HepG2 (cell line): ENCODE measurements at regions not wholly inside any gene's neighbourhood (a gene's known extent, or its start where the extent isn't known, plus 50 kb on each side); places are given as distances from the start of the nearest gene placed in this dataset.

Source experiments
- ATAC-seq: fragments of 200-7000 bp; cut with Tn5 transposase; 3 replicates; pipeline ENCODE4 v1.9.1; 2020; ENCODE audit warnings: mild to moderate bottlenecking, moderate library complexity
- BruUV-seq: library from RNA; stranded (reverse); fragments of 400-500 nt; replicated peaks from 2 replicates; lab custom pipeline; 2021; lab: Mats Ljungman, UMichigan
- CTCF ChIA-PET: fragments of 300-600 bp; formaldehyde crosslinking; extraction: SDS; loops from one replicate; lab custom pipeline; 2021; ENCODE audit warnings: low total read pairs, inconsistent platforms, low intra/inter-chr PET ratio; lab: Yijun Ruan, JAX
- POLR2A ChIA-PET: fragments of 350-600 bp; sonication (Branson Sonifier 250); formaldehyde crosslinking; loops from one replicate; lab custom pipeline; 2020; ENCODE audit warnings: antibody characterized with exemption, inconsistent platforms; lab: Yijun Ruan, JAX
- DNase-seq: peaks from one replicate; pipeline ENCODE4 v3.0.0-alpha.2; 2015; ENCODE audit warnings: low spot score
- FAIRE-seq: peaks from 3 replicates; lab custom pipeline; 2011; peaks lifted over from hg19 to GRCh38; lab: Jason Lieb, UNC
- H2AFZ ChIP-seq: one replicate; pipeline ENCODE4 v1.6.1; 2011; ENCODE audit warnings: low read length, inconsistent platforms
- H3K27ac ChIP-seq: fragments of 300-600 bp; 3 replicates; pipeline ENCODE4 v1.8.0; 2011; ENCODE audit warnings: mixed run types, mild to moderate bottlenecking, mixed read lengths, low read length, inconsistent platforms; ENCODE audit not compliant: insufficient read depth; ENCODE audit errors: extremely low read length
- H3K27me3 ChIP-seq, 2 experiments: fragments of 200-600 bp in 1 of 2; 2 replicates in 1 of 2; 3 replicates in 1 of 2; pipeline versions ENCODE4 v1.6.0 to v1.8.0; 2011; ENCODE audit warnings: low read length in 2 of 2, mild to moderate bottlenecking in 2 of 2, moderate library complexity in 2 of 2, inconsistent platforms in 1 of 2; ENCODE audit not compliant: insufficient read depth in 2 of 2, control insufficient read depth in 1 of 2
- H3K36me3 ChIP-seq, 2 experiments: fragments of 200-600 bp in 1 of 2; replicated peaks in 1 of 2; 2 replicates in 1 of 2; 3 replicates in 1 of 2; pipeline versions ENCODE4 v1.5.1 to v1.8.0; 2011; ENCODE audit warnings: low read length in 2 of 2, inconsistent platforms in 1 of 2; ENCODE audit not compliant: insufficient read depth in 2 of 2, control insufficient read depth in 1 of 2
- H3K4me1 ChIP-seq: 2 replicates; pipeline ENCODE4 v1.5.1; 2012; ENCODE audit warnings: low read length, inconsistent platforms; ENCODE audit not compliant: insufficient read depth
- H3K4me2 ChIP-seq: 2 replicates; pipeline ENCODE4 v1.6.0; 2011; ENCODE audit warnings: low read depth, low read length, inconsistent platforms
- H3K4me3 ChIP-seq, 3 experiments: fragments of 200-600 bp in 1 of 3; sonication (generic), shearing (Covaris generic) in 1 of 3; replicated peaks in 1 of 3; 2 replicates each; pipeline ENCODE4 v1.5.1; 2011 to 2016; ENCODE audit warnings: low read length in 3 of 3, inconsistent platforms in 2 of 3, low read depth in 2 of 3, mild to moderate bottlenecking in 2 of 3, control low read depth in 1 of 3, mixed read lengths in 1 of 3; ENCODE audit not compliant: insufficient read depth in 1 of 3
- H3K79me2 ChIP-seq: one replicate; pipeline ENCODE4 v1.6.1; 2011; ENCODE audit warnings: low read length, inconsistent platforms; ENCODE audit not compliant: insufficient read depth
- H3K9ac ChIP-seq: 2 replicates; pipeline ENCODE4 v1.6.0; 2011; ENCODE audit warnings: mild to moderate bottlenecking, low read depth, low read length, inconsistent platforms; ENCODE audit not compliant: insufficient read depth
- H3K9me3 ChIP-seq: 2 replicates; pipeline ENCODE4 v1.5.1; 2012; ENCODE audit warnings: mild to moderate bottlenecking, low read length
- H4K20me1 ChIP-seq: 2 replicates; pipeline ENCODE4 v1.6.0; 2011; ENCODE audit warnings: inconsistent platforms, mild to moderate bottlenecking, low read length, moderate library complexity; ENCODE audit not compliant: insufficient read depth
- GABPA ChIP-seq, 2 experiments: IDR thresholded peaks; 2 replicates each; pipeline ENCODE4 v1.6.1; 2011 to 2016; ENCODE audit warnings: low read depth in 2 of 2, low read length in 1 of 2, missing biosample characterization in 1 of 2, missing genetic modification characterization in 1 of 2
- ISX ChIP-seq: sonication (generic); formaldehyde crosslinking; conservative IDR thresholded peaks from 2 replicates; pipeline ENCODE4 v1.5.0; 2020; ENCODE audit warnings: missing genetic modification reagents
- NBN ChIP-seq: fragments of 450-650 bp; conservative IDR thresholded peaks from 2 replicates; pipeline ENCODE4 v1.6.1; 2017
- REPIN1 ChIP-seq: sonication (generic); formaldehyde crosslinking; IDR thresholded peaks from 2 replicates; pipeline ENCODE4 v1.8.0; 2022; ENCODE audit warnings: missing genetic modification reagents, low read depth, mild to moderate bottlenecking, borderline replicate concordance
- SATB2 ChIP-seq: sonication (generic); formaldehyde crosslinking; IDR thresholded peaks from 2 replicates; pipeline ENCODE4 v1.5.0; 2020; ENCODE audit warnings: missing genetic modification reagents
- SPEN ChIP-seq: sonication (generic); formaldehyde crosslinking; IDR thresholded peaks from 2 replicates; pipeline ENCODE4 v1.5.1; 2020; ENCODE audit warnings: low read depth, mild to moderate bottlenecking, missing genetic modification reagents
- ZC3H4 ChIP-seq: sonication (generic); formaldehyde crosslinking; IDR thresholded peaks from 2 replicates; pipeline ENCODE4 v1.4.0; 2020; ENCODE audit warnings: missing genetic modification reagents, borderline replicate concordance
- ZNF205 ChIP-seq: IDR thresholded peaks from 2 replicates; pipeline ENCODE4 v1.6.1; 2018; ENCODE audit warnings: missing biosample characterization, missing genetic modification reagents
- ZSCAN29 ChIP-seq: sonication (generic); formaldehyde crosslinking; conservative IDR thresholded peaks from 2 replicates; pipeline ENCODE4 v1.4.0; 2020; ENCODE audit warnings: mild to moderate bottlenecking, missing genetic modification reagents
- WGBS: methylation state at CpG from one replicate; pipeline ENCODE4 v1.1.6; 2017; ENCODE audit warnings: low lambda C conversion rate; 5-methylcytosine and 5-hydroxymethylcytosine counted together
- in situ Hi-C: cut with HindIII; loops from 2 replicates; pipeline ENCODE4 v1.10.0; 2017; ENCODE audit warnings: low pct_unique_long_range_greater_than_20kb; ENCODE audit not compliant: extremely low pct_ligation_motif_present
- intact Hi-C: fragments of 100-400 bp; cut with micrococcal nuclease; formaldehyde crosslinking; loops from one replicate; pipeline ENCODE4 v1.10.0; 2022; ENCODE audit not compliant: unreplicated experiment
- TF ChIP-seq, protein P1 (sequence below): sonication (generic); formaldehyde crosslinking; IDR thresholded peaks from 2 replicates; pipeline ENCODE4 v1.4.0; 2020; ENCODE audit warnings: missing genetic modification reagents
- TF ChIP-seq, protein P2 (sequence below): sonication (generic); formaldehyde crosslinking; IDR thresholded peaks from 2 replicates; pipeline ENCODE4 v1.8.1; 2023; ENCODE audit warnings: mild to moderate bottlenecking, inconsistent platforms, moderate library complexity, missing genetic modification reagents, borderline replicate concordance
- TF ChIP-seq, protein P3 (sequence below): sonication (generic); formaldehyde crosslinking; IDR thresholded peaks from 2 replicates; pipeline ENCODE4 v1.4.0; 2020; ENCODE audit warnings: mild to moderate bottlenecking, missing genetic modification reagents, borderline replicate concordance
- TF ChIP-seq, protein P4 (sequence below): conservative IDR thresholded peaks from 2 replicates; pipeline ENCODE4 v1.6.1; 2018; ENCODE audit warnings: missing genetic modification reagents
- TF ChIP-seq, protein P5 (sequence below): sonication (generic); formaldehyde crosslinking; IDR thresholded peaks from 2 replicates; pipeline ENCODE4 v1.5.0; 2020; ENCODE audit warnings: missing genetic modification reagents

DNA sequence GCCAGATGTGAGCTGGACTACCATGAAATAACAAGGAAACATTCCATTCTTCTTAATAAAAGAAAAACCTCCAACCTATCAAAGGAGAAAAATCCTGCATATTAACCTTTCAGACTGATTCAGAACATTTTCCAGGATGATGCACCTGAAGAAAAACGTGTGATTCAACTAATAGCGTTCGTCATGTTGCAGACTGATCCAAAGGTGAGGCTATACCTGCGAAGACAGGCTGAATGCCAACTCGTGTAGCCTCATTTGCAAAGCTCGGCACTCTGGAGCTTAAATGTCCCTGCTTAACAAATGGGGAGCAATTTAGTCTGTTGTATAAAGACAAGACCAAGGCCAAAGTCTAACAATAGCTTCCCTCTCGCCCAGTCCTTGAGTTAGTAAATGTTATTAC is 172.0 kb upstream of the NOCT start:
- Histone ChIP-seq H3K79me2 (no peaks in the 10 kb centered on the region), H3K9me3 (no peaks in the 10 kb centered on the region), H3K27me3 (peaks cover 0 to under 1% of the 10 kb centered on the region in 2 experiments; a peak in 1 of 5 replicates), H3K27ac (no peak overlapping the region), H3K36me3 (no peaks in the 10 kb centered on the region), H3K4me1 (no peaks in the 10 kb centered on the region), H3K4me3 (no peak overlapping the region), H4K20me1 (no peaks in the 10 kb centered on the region), H2AFZ (no peak overlapping the region), H3K4me2 (no peak overlapping the region), H3K9ac (no peak overlapping the region)
- no peak for FAIRE-seq
- no peak for TF ChIP-seq SATB2 (CRISPR knock-in tag)
- TF ChIP-seq, protein P1, sequence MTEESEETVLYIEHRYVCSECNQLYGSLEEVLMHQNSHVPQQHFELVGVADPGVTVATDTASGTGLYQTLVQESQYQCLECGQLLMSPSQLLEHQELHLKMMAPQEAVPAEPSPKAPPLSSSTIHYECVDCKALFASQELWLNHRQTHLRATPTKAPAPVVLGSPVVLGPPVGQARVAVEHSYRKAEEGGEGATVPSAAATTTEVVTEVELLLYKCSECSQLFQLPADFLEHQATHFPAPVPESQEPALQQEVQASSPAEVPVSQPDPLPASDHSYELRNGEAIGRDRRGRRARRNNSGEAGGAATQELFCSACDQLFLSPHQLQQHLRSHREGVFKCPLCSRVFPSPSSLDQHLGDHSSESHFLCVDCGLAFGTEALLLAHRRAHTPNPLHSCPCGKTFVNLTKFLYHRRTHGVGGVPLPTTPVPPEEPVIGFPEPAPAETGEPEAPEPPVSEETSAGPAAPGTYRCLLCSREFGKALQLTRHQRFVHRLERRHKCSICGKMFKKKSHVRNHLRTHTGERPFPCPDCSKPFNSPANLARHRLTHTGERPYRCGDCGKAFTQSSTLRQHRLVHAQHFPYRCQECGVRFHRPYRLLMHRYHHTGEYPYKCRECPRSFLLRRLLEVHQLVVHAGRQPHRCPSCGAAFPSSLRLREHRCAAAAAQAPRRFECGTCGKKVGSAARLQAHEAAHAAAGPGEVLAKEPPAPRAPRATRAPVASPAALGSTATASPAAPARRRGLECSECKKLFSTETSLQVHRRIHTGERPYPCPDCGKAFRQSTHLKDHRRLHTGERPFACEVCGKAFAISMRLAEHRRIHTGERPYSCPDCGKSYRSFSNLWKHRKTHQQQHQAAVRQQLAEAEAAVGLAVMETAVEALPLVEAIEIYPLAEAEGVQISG (CRISPR knock-in tag): no peak
- TF ChIP-seq, protein P2, sequence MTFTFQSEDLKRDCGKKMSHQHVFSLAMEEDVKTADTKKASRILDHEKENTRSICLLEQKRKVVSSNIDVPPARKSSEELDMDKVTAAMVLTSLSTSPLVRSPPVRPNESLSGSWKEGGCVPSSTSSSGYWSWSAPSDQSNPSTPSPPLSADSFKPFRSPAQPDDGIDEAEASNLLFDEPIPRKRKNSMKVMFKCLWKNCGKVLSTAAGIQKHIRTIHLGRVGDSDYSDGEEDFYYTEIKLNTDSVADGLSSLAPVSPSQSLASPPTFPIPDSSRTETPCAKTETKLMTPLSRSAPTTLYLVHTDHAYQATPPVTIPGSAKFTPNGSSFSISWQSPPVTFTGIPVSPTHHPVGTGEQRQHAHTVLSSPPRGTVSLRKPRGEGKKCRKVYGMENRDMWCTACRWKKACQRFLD (CRISPR knock-in tag): no peak
- no peak for TF ChIP-seq SPEN (CRISPR knock-in tag)
- no peak for TF ChIP-seq ISX (CRISPR knock-in tag)
- TF ChIP-seq, protein P3, sequence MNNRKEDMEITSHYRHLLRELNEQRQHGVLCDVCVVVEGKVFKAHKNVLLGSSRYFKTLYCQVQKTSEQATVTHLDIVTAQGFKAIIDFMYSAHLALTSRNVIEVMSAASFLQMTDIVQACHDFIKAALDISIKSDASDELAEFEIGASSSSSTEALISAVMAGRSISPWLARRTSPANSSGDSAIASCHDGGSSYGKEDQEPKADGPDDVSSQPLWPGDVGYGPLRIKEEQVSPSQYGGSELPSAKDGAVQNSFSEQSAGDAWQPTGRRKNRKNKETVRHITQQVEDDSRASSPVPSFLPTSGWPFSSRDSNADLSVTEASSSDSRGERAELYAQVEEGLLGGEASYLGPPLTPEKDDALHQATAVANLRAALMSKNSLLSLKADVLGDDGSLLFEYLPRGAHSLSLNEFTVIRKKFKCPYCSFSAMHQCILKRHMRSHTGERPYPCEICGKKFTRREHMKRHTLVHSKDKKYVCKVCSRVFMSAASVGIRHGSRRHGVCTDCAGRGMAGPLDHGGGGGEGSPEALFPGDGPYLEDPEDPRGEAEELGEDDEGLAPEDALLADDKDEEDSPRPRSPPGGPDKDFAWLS: no peak
- no peak for TF ChIP-seq REPIN1
- TF ChIP-seq, protein P4, sequence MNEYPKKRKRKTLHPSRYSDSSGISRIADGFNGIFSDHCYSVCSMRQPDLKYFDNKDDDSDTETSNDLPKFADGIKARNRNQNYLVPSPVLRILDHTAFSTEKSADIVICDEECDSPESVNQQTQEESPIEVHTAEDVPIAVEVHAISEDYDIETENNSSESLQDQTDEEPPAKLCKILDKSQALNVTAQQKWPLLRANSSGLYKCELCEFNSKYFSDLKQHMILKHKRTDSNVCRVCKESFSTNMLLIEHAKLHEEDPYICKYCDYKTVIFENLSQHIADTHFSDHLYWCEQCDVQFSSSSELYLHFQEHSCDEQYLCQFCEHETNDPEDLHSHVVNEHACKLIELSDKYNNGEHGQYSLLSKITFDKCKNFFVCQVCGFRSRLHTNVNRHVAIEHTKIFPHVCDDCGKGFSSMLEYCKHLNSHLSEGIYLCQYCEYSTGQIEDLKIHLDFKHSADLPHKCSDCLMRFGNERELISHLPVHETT (CRISPR knock-in tag): no peak
- TF ChIP-seq, protein P5, sequence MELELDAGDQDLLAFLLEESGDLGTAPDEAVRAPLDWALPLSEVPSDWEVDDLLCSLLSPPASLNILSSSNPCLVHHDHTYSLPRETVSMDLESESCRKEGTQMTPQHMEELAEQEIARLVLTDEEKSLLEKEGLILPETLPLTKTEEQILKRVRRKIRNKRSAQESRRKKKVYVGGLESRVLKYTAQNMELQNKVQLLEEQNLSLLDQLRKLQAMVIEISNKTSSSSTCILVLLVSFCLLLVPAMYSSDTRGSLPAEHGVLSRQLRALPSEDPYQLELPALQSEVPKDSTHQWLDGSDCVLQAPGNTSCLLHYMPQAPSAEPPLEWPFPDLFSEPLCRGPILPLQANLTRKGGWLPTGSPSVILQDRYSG (CRISPR knock-in tag): no peak
- no peak for TF ChIP-seq NBN
- TF ChIP-seq ZNF205: no peak
- no peak for TF ChIP-seq ZSCAN29 (CRISPR knock-in tag)
- no peak for TF ChIP-seq ZC3H4 (CRISPR knock-in tag)
- no peak for TF ChIP-seq GABPA (IDR thresholded peaks at IDR 0.05; ENCODE audit: low read depth, low read length)
- no peak for TF ChIP-seq GABPA (CRISPR knock-in tag; IDR thresholded peaks at IDR 0.05; ENCODE audit: low read depth)
- WGBS: 22% methylated on average over 7 of the region's 7 CpGs
- no TSS peak for BruUV-seq
- POLR2A ChIA-PET: no interaction called here
- ATAC-seq: no peak
- in situ Hi-C loops: no loop called here
- DNase-seq: no peak
- CTCF ChIA-PET: no interaction called here
- intact Hi-C loops: no loop called here
